Panc1 (cell line): ENCODE measurements at regions not wholly inside any gene's neighbourhood (a gene's known extent, or its start where the extent isn't known, plus 50 kb on each side); places are given as distances from the start of the nearest gene placed in this dataset.

Experiments used
- ATAC-seq: fragments of 200-7000 bp; cut with Tn5 transposase; 2 replicates; pipeline ENCODE4 v1.9.1; 2020; ENCODE audit warnings: mild to moderate bottlenecking, moderate library complexity
- BruUV-seq: library from RNA; stranded (reverse); fragments of 400-500 nt; replicated peaks from 2 replicates; lab custom pipeline; 2021; lab: Mats Ljungman, UMichigan
- CTCF ChIA-PET: fragments of 300-600 bp; sonication (Branson Sonifier 250); formaldehyde crosslinking; loops from one replicate; lab custom pipeline; 2022; ENCODE audit warnings: antibody characterized with exemption; lab: Charles Lee
- POLR2A ChIA-PET: fragments of 300-600 bp; sonication (Branson Sonifier 250); formaldehyde crosslinking; loops from one replicate; lab custom pipeline; 2022; ENCODE audit warnings: antibody characterized with exemption; lab: Charles Lee
- DNase-seq: peaks from one replicate; pipeline ENCODE4 v3.0.0-alpha.2; 2010; ENCODE audit warnings: low read depth, low spot score
- H3K27ac ChIP-seq: 2 replicates; pipeline ENCODE4 v1.5.1; 2011; ENCODE audit warnings: mild to moderate bottlenecking, low read length, inconsistent platforms
- H3K27me3 ChIP-seq: fragments of 200-500 bp; sonication (Bioruptor generic); 2 replicates; pipeline ENCODE4 v1.6.0; 2014; ENCODE audit warnings: low read length, inconsistent platforms; ENCODE audit not compliant: control insufficient read depth, insufficient read depth
- H3K36me3 ChIP-seq: fragments of 200-500 bp; sonication (Bioruptor generic); 2 replicates; pipeline ENCODE4 v1.5.1; 2014; ENCODE audit warnings: inconsistent platforms, mild to moderate bottlenecking, low read length, moderate library complexity; ENCODE audit not compliant: control insufficient read depth, insufficient read depth
- H3K4me1 ChIP-seq: 2 replicates; pipeline ENCODE4 v1.5.1; 2011; ENCODE audit warnings: inconsistent platforms, mild to moderate bottlenecking, low read length, moderate library complexity; ENCODE audit not compliant: control insufficient read depth, insufficient read depth
- H3K4me3 ChIP-seq, 2 experiments: 2 replicates each; pipeline ENCODE4 v1.5.1; 2011 to 2012; ENCODE audit warnings: low read depth in 2 of 2, low read length in 2 of 2, mild to moderate bottlenecking in 2 of 2, inconsistent platforms in 1 of 2, moderate library complexity in 1 of 2
- H3K9me3 ChIP-seq: fragments of 200-500 bp; sonication (Bioruptor generic); 2 replicates; pipeline ENCODE4 v1.5.1; 2014; ENCODE audit warnings: low read depth, mild to moderate bottlenecking, inconsistent platforms, low read length, moderate library complexity; ENCODE audit not compliant: control insufficient read depth, insufficient read depth
- CTCF ChIP-seq: fragments of 450-650 bp; IDR thresholded peaks from 2 replicates; pipeline ENCODE4 v1.5.1; 2017; ENCODE audit warnings: mild to moderate bottlenecking
- POLR2AphosphoS5 ChIP-seq: IDR thresholded peaks from 2 replicates; pipeline ENCODE4 v1.6.1; 2012; ENCODE audit warnings: mild to moderate bottlenecking, low read depth, low read length, moderate library complexity
- SIN3A ChIP-seq: IDR thresholded peaks from 2 replicates; pipeline ENCODE4 v1.6.1; 2012; ENCODE audit warnings: low read depth, mild to moderate bottlenecking, low read length, moderate library complexity, borderline replicate concordance; ENCODE audit not compliant: insufficient read depth
- TCF7L2 ChIP-seq: IDR thresholded peaks from 2 replicates; pipeline ENCODE4 v1.6.1; 2011; ENCODE audit warnings: mild to moderate bottlenecking, low read depth, low read length, inconsistent platforms
- in situ Hi-C: cut with HindIII; loops from 2 replicates; pipeline ENCODE4 v1.10.0; 2016; ENCODE audit warnings: low sequenced_read_pairs, low pct_unique_long_range_greater_than_20kb
- intact Hi-C: fragments of 100-400 bp; cut with micrococcal nuclease; formaldehyde crosslinking; loops from one replicate; pipeline ENCODE4 v1.10.0; 2022; ENCODE audit not compliant: unreplicated experiment
- TF ChIP-seq, protein P1 (sequence below), 2 experiments: IDR thresholded peaks; 2 replicates each; pipeline ENCODE4 v1.6.1; 2011 to 2012; ENCODE audit warnings: low read depth in 2 of 2, control low read depth in 1 of 2, low read length in 1 of 2, mild to moderate bottlenecking in 1 of 2, moderate library complexity in 1 of 2; ENCODE audit not compliant: insufficient read depth in 1 of 2

DNA sequence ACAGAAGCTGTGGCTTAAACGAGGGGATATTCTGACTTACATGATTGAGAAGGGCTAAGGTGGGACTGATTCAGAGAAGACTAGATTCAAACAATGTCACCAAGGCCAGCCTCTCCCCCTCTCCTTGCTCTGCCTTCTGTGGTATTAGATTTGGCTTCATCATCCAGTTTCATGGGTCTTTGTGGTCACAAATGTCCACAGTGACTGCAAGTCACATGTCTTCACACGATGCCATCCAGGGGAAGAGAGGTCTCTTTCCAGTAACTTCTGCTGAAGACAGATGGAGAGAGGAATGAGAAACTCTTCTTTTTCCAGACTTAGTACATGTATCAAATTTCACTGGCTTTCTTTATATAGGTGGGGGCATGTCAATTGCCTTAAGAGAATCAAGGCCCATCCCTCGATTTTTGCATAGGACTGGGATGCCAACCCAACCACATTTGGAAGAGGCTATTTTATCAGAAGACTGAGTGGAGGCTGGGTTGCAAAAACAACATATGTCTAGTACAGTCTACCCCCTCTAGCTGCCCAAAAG lies 57.3 kb upstream of the HNF1B start:
- TF ChIP-seq CTCF (no peak), TCF7L2 (no peak), SIN3A (no peak)
- no TSS peak for BruUV-seq
- no peaks in the 10 kb centered on the region for H3K4me1 ChIP-seq
- intact Hi-C loops (no loop called here), in situ Hi-C loops (no loop called here)
- H3K4me3 ChIP-seq = no peak overlapping the region
- no peaks in the 10 kb centered on the region for H3K9me3 ChIP-seq
- ATAC-seq = no peak
- POLR2A ChIA-PET = no interaction called here
- CTCF ChIA-PET = no interaction called here
- H3K36me3 ChIP-seq = no peaks in the 10 kb centered on the region
- DNase-seq = no peak
- no peaks in the 10 kb centered on the region; the same call in 1 of the 2 replicates for H3K27me3 ChIP-seq
- H3K27ac ChIP-seq = no peak overlapping the region

DNA sequence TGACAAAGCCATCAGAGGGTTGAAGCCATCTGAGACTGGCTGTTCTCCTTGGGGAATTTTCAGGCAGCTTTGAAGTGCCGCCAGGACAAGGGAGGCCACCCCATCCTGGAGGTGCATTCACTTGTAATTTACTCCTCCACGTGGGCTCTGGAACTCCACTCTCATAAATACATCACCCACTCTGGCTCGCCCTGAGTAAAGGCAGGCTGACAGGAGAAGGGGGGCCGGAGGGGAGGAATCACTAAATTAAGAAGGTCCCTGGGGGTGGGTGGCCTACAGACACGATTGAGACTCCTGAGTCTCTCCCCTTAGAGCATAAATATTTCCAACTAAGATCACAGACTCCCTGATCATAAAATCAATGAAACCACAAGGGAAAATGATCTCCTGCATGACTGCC lies 56.3 kb upstream of the HNF1B start:
- ChIA-PET POLR2A (no interaction called here), CTCF (no interaction called here)
- Histone ChIP-seq H3K27me3 (no peaks in the 10 kb centered on the region; the same call in 1 of the 2 replicates), H3K9me3 (no peaks in the 10 kb centered on the region), H3K4me1 (no peaks in the 10 kb centered on the region), H3K4me3 (no peak overlapping the region), H3K27ac (no peak overlapping the region), H3K36me3 (no peaks in the 10 kb centered on the region)
- no TSS peak for BruUV-seq
- TF ChIP-seq, protein P1, sequence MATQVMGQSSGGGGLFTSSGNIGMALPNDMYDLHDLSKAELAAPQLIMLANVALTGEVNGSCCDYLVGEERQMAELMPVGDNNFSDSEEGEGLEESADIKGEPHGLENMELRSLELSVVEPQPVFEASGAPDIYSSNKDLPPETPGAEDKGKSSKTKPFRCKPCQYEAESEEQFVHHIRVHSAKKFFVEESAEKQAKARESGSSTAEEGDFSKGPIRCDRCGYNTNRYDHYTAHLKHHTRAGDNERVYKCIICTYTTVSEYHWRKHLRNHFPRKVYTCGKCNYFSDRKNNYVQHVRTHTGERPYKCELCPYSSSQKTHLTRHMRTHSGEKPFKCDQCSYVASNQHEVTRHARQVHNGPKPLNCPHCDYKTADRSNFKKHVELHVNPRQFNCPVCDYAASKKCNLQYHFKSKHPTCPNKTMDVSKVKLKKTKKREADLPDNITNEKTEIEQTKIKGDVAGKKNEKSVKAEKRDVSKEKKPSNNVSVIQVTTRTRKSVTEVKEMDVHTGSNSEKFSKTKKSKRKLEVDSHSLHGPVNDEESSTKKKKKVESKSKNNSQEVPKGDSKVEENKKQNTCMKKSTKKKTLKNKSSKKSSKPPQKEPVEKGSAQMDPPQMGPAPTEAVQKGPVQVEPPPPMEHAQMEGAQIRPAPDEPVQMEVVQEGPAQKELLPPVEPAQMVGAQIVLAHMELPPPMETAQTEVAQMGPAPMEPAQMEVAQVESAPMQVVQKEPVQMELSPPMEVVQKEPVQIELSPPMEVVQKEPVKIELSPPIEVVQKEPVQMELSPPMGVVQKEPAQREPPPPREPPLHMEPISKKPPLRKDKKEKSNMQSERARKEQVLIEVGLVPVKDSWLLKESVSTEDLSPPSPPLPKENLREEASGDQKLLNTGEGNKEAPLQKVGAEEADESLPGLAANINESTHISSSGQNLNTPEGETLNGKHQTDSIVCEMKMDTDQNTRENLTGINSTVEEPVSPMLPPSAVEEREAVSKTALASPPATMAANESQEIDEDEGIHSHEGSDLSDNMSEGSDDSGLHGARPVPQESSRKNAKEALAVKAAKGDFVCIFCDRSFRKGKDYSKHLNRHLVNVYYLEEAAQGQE (IDR thresholded peaks at IDR 0.05; ENCODE audit: insufficient read depth in 1 of 2, low read depth in 2 of 2, low read length in 1 of 2) = no peak
- TF ChIP-seq SIN3A = no peak
- TF ChIP-seq TCF7L2 = no peak
- no peak for TF ChIP-seq POLR2AphosphoS5
- no peak for TF ChIP-seq CTCF
- no peak for ATAC-seq
- intact Hi-C loops (no loop called here), in situ Hi-C loops (no loop called here)
- no peak for DNase-seq
